Vagina (tissue), 2 donors: ENCODE measurements at regions not wholly inside any gene's neighbourhood (a gene's known extent, or its start where the extent isn't known, plus 50 kb on each side); places are given as distances from the start of the nearest gene placed in this dataset.

Experiments
- CTCF ChIP-seq, 3 experiments: fragments of 450-650 bp in 2 of 3; fragments of 200-600 bp in 1 of 3; sonication (generic) in 1 of 3; IDR thresholded peaks; one replicate each; pipeline ENCODE4 v1.5.1; 2017 to 2019; ENCODE audit warnings: antibody characterized with exemption in 3 of 3, mild to moderate bottlenecking in 2 of 3, moderate library complexity in 2 of 3
- POLR2A ChIP-seq, 2 donors: fragments of 450-650 bp; IDR thresholded peaks; one replicate each; pipeline ENCODE4 v1.6.1; 2017; ENCODE audit warnings: antibody characterized with exemption in 2 of 2, mild to moderate bottlenecking in 2 of 2, moderate library complexity in 2 of 2

- TF ChIP-seq CTCF (IDR thresholded peaks at IDR 0.05) (no peak), POLR2A (IDR thresholded peaks at IDR 0.05) (no peak)
Observed at GRCh38 chr1:229208481-229208880, 62.4 kb upstream of the RAB4A start.
